NCI-H2107 (cell line): ENCODE measurements at regions not wholly inside any gene's neighbourhood (a gene's known extent, or its start where the extent isn't known, plus 50 kb on each side); places are given as distances from the start of the nearest gene placed in this dataset.

Experiments
- DNase-seq: peaks from one replicate; lab custom pipeline; 2025; lab: John Stamatoyannopoulos, UW

- DNase-seq: no peak
These were observed 422.9 kb upstream of the SEMA3A start for GRCh38 chr7:84617265-84618030.

DNA sequence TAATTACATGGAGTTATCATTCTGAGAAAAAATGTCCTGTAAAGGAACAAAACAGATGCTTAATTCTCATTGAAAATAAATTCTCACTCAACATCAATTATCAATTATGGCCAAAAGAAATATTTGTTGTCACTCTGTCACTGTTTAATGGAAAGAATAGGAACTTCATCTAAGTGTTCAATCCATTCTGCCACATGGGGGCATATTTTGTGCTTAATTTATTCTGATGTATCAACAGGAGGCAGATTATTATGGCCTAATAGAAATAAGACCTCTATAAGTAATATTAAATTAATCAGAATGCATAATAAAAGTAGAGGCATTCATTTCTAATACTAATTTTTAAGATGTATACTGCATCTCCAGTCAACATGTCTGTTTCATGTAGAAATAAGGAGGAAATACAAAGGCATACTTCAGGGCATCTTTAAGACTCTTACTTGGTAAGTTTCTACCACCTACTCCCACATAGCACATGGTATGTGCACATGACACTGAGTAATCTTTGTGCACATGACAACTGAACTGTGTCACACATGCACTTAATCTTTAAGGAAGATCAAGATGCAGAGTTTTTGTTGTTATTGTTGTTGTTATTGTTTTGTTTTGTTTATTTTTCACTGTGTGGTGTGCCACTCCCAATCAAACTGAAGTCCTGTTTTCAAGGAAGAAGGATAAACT is 420.4 kb upstream of the SEMA3A start:
- no peak for DNase-seq

DNA sequence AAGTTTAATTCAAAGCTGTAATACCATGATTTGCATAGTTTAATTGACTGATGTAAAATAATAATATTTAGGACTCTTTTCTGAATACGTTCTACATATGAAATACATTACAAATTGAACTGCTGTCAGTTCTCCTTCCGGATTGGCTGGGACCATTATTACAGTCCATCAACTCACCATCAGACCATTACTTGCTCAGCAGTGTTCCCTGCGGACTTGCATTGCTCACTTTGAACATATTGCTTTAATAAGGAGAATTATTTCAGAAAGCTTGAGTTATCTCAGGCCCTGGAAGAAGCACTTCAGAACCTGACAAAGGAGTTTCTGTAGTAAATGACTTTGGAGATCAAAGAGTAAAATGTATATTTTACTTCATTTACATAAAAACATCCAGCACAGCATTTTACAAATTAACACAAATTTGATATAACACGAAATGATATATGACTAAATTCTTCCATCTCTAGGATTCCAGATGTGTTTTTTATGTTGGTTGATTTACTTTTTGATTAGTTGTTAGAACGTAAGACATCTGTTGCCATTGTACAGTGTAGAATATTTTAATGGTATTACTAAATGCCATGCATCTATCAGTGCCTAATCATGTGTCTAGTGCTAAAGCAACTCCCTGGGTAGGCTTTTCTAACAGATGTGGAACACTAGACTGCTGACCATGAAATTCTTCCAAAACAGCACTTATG is 418.5 kb upstream of the SEMA3A start:
- DNase-seq: no peak

DNA sequence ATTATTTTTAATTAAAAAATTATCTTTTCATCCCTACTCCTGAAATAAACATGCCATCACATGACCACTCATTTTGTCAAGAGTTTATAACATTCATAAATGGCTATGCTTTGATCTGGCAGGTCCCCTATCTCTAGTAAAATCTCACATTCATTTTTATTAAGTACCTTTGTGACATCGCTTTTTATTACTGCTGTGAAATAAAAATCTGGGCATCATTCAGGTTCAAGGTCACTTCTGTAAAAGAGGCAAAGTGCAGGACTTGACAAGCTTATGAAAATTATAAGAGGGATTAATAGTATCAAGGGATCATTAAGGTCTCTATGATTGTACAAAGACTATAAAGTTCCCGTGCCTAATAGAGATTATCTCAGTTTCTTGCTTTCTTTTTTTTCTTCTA is 416.8 kb upstream of the SEMA3A start:
- DNase-seq: no peak

- DNase-seq: no peak
These were observed 415.8 kb upstream of the SEMA3A start for GRCh38 chr7:84610390-84610789.

DNA sequence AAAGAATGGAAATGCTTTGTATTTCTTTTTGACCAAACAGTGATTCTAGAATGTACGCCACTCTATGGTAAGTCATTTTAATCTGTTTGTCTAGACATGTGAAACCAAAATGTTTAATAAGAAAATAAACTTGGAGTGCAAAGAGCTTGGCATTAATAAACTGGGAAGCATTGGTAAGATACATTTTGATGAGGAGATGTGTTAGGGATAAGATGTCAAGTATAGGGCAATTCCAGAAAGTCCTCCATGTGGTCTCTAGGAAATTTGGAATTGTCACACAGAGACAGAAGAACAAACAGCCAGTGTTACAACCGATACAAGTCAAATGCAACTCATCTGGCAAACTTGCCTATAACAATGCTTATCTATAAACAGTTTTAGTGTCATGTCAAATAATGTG is 410.7 kb upstream of the SEMA3A start:
- DNase-seq: no peak

DNA sequence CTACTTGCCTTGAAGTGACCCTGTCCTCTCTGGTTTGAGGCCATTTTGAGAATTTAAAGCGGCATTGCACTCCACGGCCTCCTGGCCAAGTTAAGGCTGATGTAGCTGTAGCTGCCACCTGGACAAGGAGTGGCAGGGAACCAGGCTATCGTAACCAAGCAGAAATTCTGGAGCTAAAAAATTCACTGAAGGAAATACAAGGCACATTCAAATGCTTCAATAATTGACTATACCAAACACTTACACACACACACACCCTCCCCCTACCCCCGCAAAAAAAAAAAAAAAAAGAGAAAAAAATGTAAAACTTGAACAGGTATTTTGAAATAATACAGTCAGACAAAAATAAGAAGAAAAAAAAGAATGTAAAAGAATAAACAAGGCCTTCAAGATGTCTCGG is 409.0 kb upstream of the SEMA3A start:
- no peak for DNase-seq

DNA sequence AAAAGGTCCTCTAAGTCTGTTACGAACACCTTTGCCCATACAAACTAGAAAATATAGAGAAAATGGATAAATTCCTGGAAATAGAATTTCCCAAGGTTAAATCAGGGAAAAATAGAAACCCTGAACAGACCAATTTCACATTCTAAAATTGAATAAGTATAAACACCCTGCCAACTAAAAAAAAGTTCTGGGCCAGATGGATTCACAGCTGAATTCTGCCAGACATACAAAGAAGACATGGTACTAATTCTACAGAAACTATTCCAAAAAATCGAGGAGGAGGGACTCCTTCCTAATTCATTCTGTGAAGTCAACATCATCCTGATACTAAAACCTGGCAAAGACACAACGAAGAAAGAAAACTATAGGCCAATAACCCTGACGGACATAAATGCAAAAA is 400.4 kb upstream of the SEMA3A start:
- DNase-seq: no peak

- DNase-seq: no peak
These were observed 397.3 kb upstream of the SEMA3A start for GRCh38 chr7:84591897-84592296.

DNA sequence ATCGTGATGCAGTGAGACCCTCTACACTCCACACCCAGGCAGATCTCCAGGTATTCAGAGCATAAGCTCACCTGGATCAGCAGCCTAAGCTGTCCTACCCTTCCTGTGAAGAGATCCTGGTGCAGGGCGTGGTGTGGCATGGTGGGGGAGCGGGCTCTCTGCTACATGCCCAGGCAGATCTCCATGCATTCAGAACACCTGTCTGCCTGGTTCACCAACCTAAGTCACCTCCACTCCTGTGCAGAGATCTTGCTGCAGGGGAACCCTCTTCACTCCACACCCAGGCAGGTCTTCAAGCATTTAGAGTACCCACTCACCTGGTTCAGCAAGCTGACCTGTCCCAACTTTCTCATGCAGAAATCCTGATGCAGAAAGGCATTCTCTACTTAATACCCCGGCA is 394.4 kb upstream of the SEMA3A start:
- DNase-seq: no peak

GRCh38 chr7:84583331-84583730 is 388.7 kb upstream of the SEMA3A start:
- DNase-seq: no peak

DNA sequence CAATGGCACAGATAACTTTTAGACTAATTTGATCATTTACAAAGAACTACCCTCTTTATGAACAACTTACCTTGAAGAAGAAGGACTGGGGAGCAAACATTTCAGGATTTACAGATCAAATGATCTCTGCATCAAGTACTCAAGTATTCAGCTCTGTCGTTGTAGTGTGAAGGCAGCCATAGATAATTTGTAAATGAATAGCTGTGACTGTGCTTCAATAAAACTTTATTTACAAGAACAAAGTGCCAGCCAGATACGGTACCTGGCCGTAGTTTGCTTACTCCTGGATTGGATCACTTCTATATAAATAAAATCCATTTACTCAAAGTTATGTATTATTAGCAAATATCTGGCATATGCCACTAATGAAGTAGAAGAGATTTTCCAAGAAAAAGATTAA is 388.2 kb upstream of the SEMA3A start:
- no peak for DNase-seq

- DNase-seq: no peak
These were observed 384.2 kb upstream of the SEMA3A start for GRCh38 chr7:84578825-84579224.

DNA sequence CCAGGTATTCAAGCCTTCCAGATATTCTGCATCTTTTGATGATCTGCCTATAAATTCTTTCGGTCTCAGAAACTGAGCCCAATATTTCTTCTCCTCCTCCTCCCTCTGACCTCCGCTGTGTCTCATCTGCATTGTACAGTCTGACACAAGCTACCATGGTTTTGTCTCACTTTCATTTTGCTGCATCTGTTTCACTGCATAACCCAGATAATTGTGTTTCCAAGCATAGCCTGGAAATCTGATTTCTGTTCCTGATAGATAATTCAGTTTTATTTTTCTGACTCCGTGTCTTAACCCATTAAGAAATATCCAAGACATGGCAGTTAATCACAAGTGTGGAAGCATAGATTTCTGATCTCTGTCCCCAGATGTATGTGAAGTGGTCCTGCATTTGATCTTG is 374.2 kb upstream of the SEMA3A start:
- DNase-seq: no peak

DNA sequence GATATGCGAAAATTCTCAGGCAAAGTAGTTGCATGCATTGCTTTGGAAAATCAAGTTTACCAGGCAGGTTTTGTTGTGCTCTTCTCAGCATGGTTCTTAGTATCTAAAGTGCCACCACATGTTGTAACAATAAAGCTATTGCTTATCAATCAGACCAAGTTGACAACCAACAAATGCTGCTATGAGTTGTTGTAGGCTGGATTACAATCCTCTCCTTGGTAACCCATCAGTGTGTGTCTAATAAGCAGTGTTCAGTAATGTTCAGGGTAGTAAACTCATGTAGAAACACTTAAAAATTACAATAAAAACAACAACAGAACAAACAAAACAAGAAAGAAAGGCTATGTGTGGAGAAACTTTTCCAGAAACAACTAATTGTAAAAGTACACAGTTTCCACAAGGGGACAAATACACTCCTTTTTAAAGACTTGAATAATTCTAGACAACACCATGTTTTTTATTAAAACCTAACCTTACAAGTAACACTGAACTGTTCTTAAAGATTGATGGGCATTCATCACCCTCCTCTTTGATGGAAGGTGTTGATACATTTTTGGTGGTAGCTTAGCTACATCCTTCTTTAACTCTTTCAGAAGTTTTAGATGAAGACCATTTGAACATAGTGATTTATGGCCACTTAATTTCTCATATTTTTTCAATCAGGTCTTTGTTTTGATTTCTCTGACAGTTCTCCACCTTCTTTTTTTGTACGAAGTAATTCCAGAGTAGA is 370.9 kb upstream of the SEMA3A start:
- no peak for DNase-seq

GRCh38 chr7:84553711-84554110 is 359.1 kb upstream of the SEMA3A start:
- no peak for DNase-seq

- DNase-seq: no peak
These were observed 354.8 kb upstream of the SEMA3A start for GRCh38 chr7:84549409-84549808.

DNA sequence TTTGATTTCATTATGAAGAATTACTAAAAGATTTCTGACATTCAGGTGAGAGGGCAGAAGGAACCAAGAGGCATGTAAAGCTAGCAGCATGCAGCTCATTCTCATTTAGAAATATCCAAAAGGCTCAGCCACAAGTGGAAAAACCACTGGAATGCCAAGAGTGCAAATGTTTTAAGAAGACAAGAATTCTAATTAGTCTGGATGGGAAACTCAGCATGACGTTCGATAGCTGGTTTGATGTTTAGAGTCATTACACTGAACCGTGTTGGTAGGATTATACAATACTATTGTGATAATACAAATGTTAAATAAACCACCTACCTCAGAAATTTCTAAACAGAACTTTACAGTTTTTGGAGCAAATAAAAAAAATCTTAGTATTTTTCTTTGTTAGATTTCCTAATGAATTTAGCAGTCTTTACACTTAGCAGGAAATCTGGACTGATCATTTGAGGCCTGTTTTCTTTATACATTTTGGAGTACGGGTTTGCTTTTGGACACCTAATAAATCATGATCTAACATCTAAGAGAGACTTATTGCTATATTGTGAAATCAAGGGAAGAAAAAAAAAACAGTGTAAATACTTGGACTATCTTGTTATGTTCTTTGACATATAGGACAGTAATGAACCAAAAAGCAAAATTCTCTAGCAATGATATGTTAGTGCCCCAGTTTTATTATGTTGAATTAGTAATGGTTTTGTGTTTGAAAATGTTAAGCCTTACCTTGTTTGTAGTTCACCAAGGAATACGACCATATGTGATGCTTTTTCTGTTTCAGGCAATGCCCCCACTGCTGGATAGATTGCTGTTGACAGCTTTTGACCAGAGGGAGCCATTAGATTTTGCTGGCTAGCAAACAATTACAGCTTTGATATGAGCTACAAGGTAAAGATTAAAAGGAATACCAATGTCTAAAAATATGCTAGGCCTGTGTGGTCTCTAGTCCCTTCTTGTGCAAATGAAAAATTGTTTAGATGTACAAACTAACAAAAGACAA is 354.1 kb upstream of the SEMA3A start:
- DNase-seq: no peak

DNA sequence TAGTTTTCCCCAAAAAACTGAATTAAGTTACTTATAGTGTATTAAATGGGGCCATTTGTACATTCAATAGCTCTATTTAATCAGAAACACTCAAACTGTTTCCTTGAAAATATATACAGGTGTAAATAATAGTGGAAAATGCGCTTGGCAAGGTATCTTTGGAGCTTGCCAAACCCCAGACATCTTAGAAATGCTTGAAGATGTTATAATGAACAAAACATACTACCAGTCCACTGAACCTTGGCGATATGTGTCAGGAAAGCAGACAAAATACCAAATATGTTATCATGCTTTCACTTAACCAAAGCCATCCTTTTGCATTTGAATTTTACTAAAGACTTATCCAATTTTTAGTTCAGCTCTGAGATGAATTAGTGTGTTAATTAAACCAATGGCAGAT is 352.7 kb upstream of the SEMA3A start:
- DNase-seq: no peak

DNA sequence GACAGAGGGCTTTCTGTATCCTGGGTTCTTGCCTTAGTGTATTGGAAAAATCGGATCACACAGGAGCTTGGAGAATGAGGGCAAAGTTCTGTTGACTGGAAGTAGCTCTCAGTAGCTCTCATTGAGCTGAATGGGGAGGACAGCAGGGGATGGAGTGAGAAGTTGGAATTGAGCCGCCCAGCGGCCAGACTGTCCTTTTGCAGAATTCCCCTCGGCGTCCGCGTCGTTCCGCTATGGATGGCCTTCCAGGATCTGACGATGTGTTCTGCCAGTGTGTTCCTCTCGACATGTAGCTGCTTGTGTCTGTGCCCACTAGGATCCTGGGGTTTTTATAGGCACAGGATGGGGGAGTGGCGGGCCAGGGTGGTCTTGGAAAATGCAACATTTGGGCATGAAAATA is 351.8 kb upstream of the SEMA3A start:
- DNase-seq: no peak

DNA sequence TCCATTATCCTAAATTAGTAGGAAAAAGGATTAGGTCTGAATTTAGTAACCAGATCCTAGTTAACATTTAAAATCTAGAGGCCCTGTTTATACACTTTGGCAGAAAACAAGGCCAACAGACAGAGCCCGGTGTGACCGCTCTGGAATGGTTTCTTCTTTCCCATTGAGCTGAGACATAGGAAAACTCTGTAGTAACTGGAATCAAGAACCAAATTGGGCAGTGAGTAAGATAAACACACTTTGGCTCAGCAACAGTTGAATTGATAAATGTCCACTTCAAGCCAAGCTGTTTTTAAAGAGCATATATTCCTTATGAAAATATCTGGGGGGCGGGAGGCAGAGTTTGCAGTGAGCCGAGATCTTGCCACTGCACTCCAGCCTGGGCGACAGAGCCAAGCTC is 343.7 kb upstream of the SEMA3A start:
- no peak for DNase-seq
